Cardiac muscle cell (in vitro differentiated cells and primary cell): ENCODE measurements at regions not wholly inside any gene's neighbourhood (a gene's known extent, or its start where the extent isn't known, plus 50 kb on each side); places are given as distances from the start of the nearest gene placed in this dataset.

Source experiments
- DNase-seq, 2 donors: peaks; one replicate each; pipeline versions ENCODE4 v3.0.0 to v3.0.0-alpha.2; 2010 to 2017; ENCODE audit warnings: low read depth in 1 of 2, low spot score in 1 of 2
- H3K27ac ChIP-seq: fragments of 200-600 bp; sonication (generic); 2 replicates; pipeline ENCODE4 v1.5.1; 2016
- H3K27me3 ChIP-seq: fragments of 200-600 bp; sonication (generic); 2 replicates; pipeline ENCODE4 v1.6.0; 2016; ENCODE audit warnings: control low read depth
- H3K36me3 ChIP-seq: fragments of 200-600 bp; sonication (generic); 2 replicates; pipeline ENCODE4 v1.5.1; 2016; ENCODE audit warnings: control low read depth
- H3K4me1 ChIP-seq: fragments of 200-600 bp; sonication (generic); 2 replicates; pipeline ENCODE4 v1.8.1; 2017; ENCODE audit warnings: low read depth, mild to moderate bottlenecking, mixed run types
- H3K4me3 ChIP-seq: fragments of 200-600 bp; sonication (generic); 2 replicates; pipeline ENCODE4 v1.5.1; 2016; ENCODE audit warnings: mild to moderate bottlenecking
- H3K9me3 ChIP-seq: fragments of 200-600 bp; sonication (generic); 2 replicates; pipeline ENCODE4 v1.5.1; 2017; ENCODE audit warnings: low read depth, mild to moderate bottlenecking, control low read depth
- CTCF ChIP-seq: IDR thresholded peaks from 2 replicates; pipeline ENCODE4 v1.5.1; 2012; ENCODE audit warnings: low read depth, mild to moderate bottlenecking, low read length

- no peak for DNase-seq
- no peak for TF ChIP-seq CTCF
- Histone ChIP-seq H3K4me3 (no peak overlapping the region), H3K27me3 (peaks cover 86% of the 10 kb centered on the region), H3K36me3 (no peaks in the 10 kb centered on the region), H3K4me1 (no peaks in the 10 kb centered on the region), H3K9me3 (no peaks in the 10 kb centered on the region), H3K27ac (no peak overlapping the region)
These were observed 90.2 kb upstream of the RUNX1 start for GRCh38 chr21:35139382-35139715.

- Histone ChIP-seq H3K4me3 (no peak overlapping the region), H3K9me3 (no peaks in the 10 kb centered on the region), H3K4me1 (no peaks in the 10 kb centered on the region), H3K27me3 (peaks cover 86% of the 10 kb centered on the region), H3K27ac (no peak overlapping the region), H3K36me3 (no peaks in the 10 kb centered on the region)
- TF ChIP-seq CTCF, result no peak
- peak in 1 of 2 donors; percentile 79 for DNase-seq
These were observed 89.7 kb upstream of the RUNX1 start for GRCh38 chr21:35138665-35139381.

GRCh38 chr21:35136586-35137219 is 87.6 kb upstream of the RUNX1 start:
- peak in 1 of 2 donors; percentile 29 for DNase-seq
- TF ChIP-seq CTCF, result no peak

GRCh38 chr21:35136106-35136505 is 87.0 kb upstream of the RUNX1 start:
- H3K36me3 ChIP-seq, result no peaks in the 10 kb centered on the region
- no peaks in the 10 kb centered on the region for H3K4me1 ChIP-seq
- H3K9me3 ChIP-seq, result no peaks in the 10 kb centered on the region
- H3K27me3 ChIP-seq, result peaks cover 93% of the 10 kb centered on the region
- TF ChIP-seq CTCF, result no peak
- DNase-seq, result no peak
- no peak overlapping the region for H3K27ac ChIP-seq
- H3K4me3 ChIP-seq, result no peak overlapping the region

More at GRCh38 chr21:35136586-35137219, 87.6 kb upstream of the RUNX1 start:
- no peak overlapping the region for H3K4me3 ChIP-seq
- peaks cover 92% of the 10 kb centered on the region for H3K27me3 ChIP-seq
- no peaks in the 10 kb centered on the region for H3K9me3 ChIP-seq
- H3K27ac ChIP-seq, result no peak overlapping the region
- H3K36me3 ChIP-seq, result no peaks in the 10 kb centered on the region
- no peaks in the 10 kb centered on the region for H3K4me1 ChIP-seq

GRCh38 chr21:35135481-35135880 is 86.4 kb upstream of the RUNX1 start:
- Histone ChIP-seq H3K36me3 (no peaks in the 10 kb centered on the region), H3K27me3 (peaks cover 94% of the 10 kb centered on the region), H3K4me1 (no peaks in the 10 kb centered on the region), H3K27ac (no peak overlapping the region), H3K4me3 (no peak overlapping the region), H3K9me3 (no peaks in the 10 kb centered on the region)
- TF ChIP-seq CTCF, result no peak
- no peak for DNase-seq
